NCI-H526 (cell line): ENCODE measurements at regions not wholly inside any gene's neighbourhood (a gene's known extent, or its start where the extent isn't known, plus 50 kb on each side); places are given as distances from the start of the nearest gene placed in this dataset.
A peak's percentile ranks its signal among the peaks of the same experiment; 100 is the strongest.

ENCODE experiments used
- DNase-seq, 2 experiments: peaks; one replicate each; lab custom pipeline; 2025; lab: John Stamatoyannopoulos, UW

GRCh38 chr3:18774319-18775088, 349.4 kb upstream of the SATB1 start:
- no peak for DNase-seq

- no peak for DNase-seq
Measured at GRCh38 chr3:18772699-18773305, 347.7 kb upstream of the SATB1 start.

GRCh38 chr3:18771931-18772330, 346.8 kb upstream of the SATB1 start:
- DNase-seq = no peak

GRCh38 chr3:18770800-18771199, 345.7 kb upstream of the SATB1 start:
- DNase-seq = no peak

GRCh38 chr3:18767756-18768303, 342.7 kb upstream of the SATB1 start:
- no peak for DNase-seq

- DNase-seq = no peak
Measured at GRCh38 chr3:18766974-18767373, 341.8 kb upstream of the SATB1 start.

- no peak for DNase-seq
Measured at GRCh38 chr3:18765662-18766061, 340.5 kb upstream of the SATB1 start.

- DNase-seq = no peak
Measured at GRCh38 chr3:18765161-18765560, 340.0 kb upstream of the SATB1 start.

GRCh38 chr3:18761530-18761929, 336.4 kb upstream of the SATB1 start:
- DNase-seq = no peak

GRCh38 chr3:18758047-18758704, 333.0 kb upstream of the SATB1 start:
- peak; percentile 96 to 98 for DNase-seq

- peak in 1 of 2 experiments; percentile 25 for DNase-seq
Measured at GRCh38 chr3:18757476-18757875, 332.3 kb upstream of the SATB1 start.

GRCh38 chr3:18752273-18752934, 327.3 kb upstream of the SATB1 start:
- DNase-seq = no peak

GRCh38 chr3:18751514-18751913, 326.4 kb upstream of the SATB1 start:
- DNase-seq = peak in 1 of 2 experiments; percentile 8

- DNase-seq = no peak
Measured at GRCh38 chr3:18747383-18747782, 322.2 kb upstream of the SATB1 start.

GRCh38 chr3:18745472-18745871, 320.3 kb upstream of the SATB1 start:
- DNase-seq = no peak

GRCh38 chr3:18744472-18744871, 319.3 kb upstream of the SATB1 start:
- DNase-seq = no peak

GRCh38 chr3:18743761-18744160, 318.6 kb upstream of the SATB1 start:
- DNase-seq = no peak

GRCh38 chr3:18740631-18741583, 315.8 kb upstream of the SATB1 start:
- DNase-seq = no peak

- DNase-seq = no peak
Measured at GRCh38 chr3:18739099-18739433, 313.9 kb upstream of the SATB1 start.

GRCh38 chr3:18738393-18739098, 313.4 kb upstream of the SATB1 start:
- DNase-seq = no peak

- DNase-seq = no peak
Measured at GRCh38 chr3:18735005-18735404, 309.9 kb upstream of the SATB1 start.
